ENCODE measurements at regions not wholly inside any gene's neighbourhood (a gene's known extent, or its start where the extent isn't known, plus 50 kb on each side); places are given as distances from the start of the nearest gene placed in this dataset.
A peak's percentile ranks its signal among the peaks of the same experiment; 100 is the strongest.

DNA sequence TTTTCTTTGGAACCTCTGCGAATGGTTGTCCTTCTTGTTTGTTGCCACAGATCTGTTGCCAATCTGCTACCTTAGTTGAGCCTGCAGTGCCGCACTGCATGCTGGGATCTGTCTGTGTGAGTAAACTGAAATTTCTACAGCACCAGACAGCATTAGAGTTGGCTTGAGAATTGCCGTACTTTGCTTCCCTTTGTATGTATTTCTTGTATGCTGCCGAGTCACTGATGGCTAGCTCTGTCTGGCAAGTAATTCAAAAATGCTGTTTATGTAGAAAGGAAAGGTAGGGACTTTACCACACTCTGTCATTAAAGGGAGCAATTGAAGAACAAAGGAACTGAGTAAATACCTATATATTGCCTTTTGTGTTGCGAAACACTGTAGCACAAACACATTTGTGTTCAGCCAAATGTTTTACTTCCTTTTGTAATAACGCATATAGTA lies 857.4 kb downstream of the USP25 start:
- Histone ChIP-seq H2BK5ac (ENCODE audit: low read depth, low read length, poor library complexity) (no peak overlapping the region), H2AK5ac (ENCODE audit: low read length) (no peak overlapping the region), H2AFZ (ENCODE audit: insufficient read depth, low read length, poor library complexity) (peak overlapping the region; percentile 35), H3K9ac (ENCODE audit: low read length) (no peak overlapping the region), H4K12ac (ENCODE audit: low read depth, low read length) (no peak overlapping the region), H3K18ac (ENCODE audit: low read length) (no peak overlapping the region), H3K4me3 (ENCODE audit: low read depth, low read length) (no peak overlapping the region), H4K8ac (ENCODE audit: low read depth, low read length) (peak overlapping the region; percentile 53), H3K79me2 (ENCODE audit: control insufficient read depth, insufficient read depth, low read length, poor library complexity) (no peaks in the 10 kb centered on the region), H2BK120ac (ENCODE audit: insufficient read depth, low read length, poor library complexity) (no peak overlapping the region), H2BK12ac (ENCODE audit: low read length) (no peak overlapping the region), H3K14ac (ENCODE audit: low read length) (no peak overlapping the region), H4K91ac (ENCODE audit: low read depth, low read length) (no peak overlapping the region), H3K9me3 (ENCODE audit: insufficient read depth, low read depth, low read length) (no peaks in the 10 kb centered on the region), H3K27ac (ENCODE audit: low read depth, low read length) (peak overlapping the region; percentile 6), H3K79me1 (ENCODE audit: low read length) (no peaks in the 10 kb centered on the region), H3K4ac (ENCODE audit: low read depth, low read length) (no peak overlapping the region), H3K4me2 (ENCODE audit: low read length) (no peak overlapping the region), H3K23ac (ENCODE audit: low read length) (no peak overlapping the region), H3K4me1 (ENCODE audit: control insufficient read depth in 1 of 2, insufficient read depth in 2 of 2, low read length in 2 of 2) (peaks cover 4 to 5% of the 10 kb centered on the region in 2 experiments), H3K27me3 (ENCODE audit: insufficient read depth, low read length) (no peaks in the 10 kb centered on the region), H3K36me3 (ENCODE audit: control insufficient read depth in 1 of 2, insufficient read depth in 2 of 2, low read length in 2 of 2) (no peaks in the 10 kb centered on the region)
- peak in 1 of 2 donors; percentile 32 for DNase-seq
- WGBS (ENCODE audit: extremely low coverage, insufficient coverage, insufficient read length) = no CpG with 5 or more reads among the region's 6 CpGs

DNA sequence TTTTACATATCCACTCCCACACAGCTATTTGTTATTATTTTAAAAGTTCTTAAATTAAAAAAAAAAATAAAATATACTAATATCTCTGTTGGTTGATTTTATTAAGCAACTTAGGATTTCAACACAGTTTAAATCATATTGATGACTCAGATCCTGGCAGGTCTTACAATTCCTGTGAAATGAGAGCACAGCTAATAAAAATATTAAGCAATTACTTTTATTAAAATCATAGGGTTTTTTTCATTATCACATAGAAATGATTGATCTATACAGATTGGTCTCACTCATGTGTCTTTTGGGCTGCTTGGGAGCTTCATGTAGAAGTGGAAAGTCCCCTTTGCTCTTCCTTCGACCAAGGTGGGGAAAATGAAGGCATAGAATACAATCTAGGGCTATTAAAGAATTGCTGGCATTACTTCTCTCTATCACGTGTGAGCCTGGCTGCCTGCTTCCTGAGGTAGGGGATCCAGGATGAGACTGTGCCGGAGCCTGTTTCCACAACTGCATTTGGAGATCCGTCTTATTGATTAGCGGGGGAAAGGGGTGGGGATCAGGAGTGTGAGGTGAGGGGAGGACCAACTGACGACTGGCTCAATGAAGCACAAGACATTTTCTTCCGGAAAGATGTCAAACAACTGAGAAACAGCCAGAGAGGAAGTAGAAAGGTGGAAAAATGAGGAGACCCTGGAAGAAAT lies 858.0 kb downstream of the USP25 start:
- Histone ChIP-seq H3K14ac (ENCODE audit: low read length) (no peak overlapping the region), H3K27me3 (ENCODE audit: insufficient read depth, low read length) (no peaks in the 10 kb centered on the region), H3K4me1 (ENCODE audit: control insufficient read depth in 1 of 2, insufficient read depth in 2 of 2, low read length in 2 of 2) (peaks cover 4 to 5% of the 10 kb centered on the region in 2 experiments), H3K9ac (ENCODE audit: low read length) (no peak overlapping the region), H2BK120ac (ENCODE audit: insufficient read depth, low read length, poor library complexity) (no peak overlapping the region), H3K4me2 (ENCODE audit: low read length) (peak overlapping the region; percentile 62), H3K4me3 (ENCODE audit: low read depth, low read length) (no peak overlapping the region), H2AK5ac (ENCODE audit: low read length) (no peak overlapping the region), H3K4ac (ENCODE audit: low read depth, low read length) (no peak overlapping the region), H2BK5ac (ENCODE audit: low read depth, low read length, poor library complexity) (no peak overlapping the region), H3K79me2 (ENCODE audit: control insufficient read depth, insufficient read depth, low read length, poor library complexity) (no peaks in the 10 kb centered on the region), H4K91ac (ENCODE audit: low read depth, low read length) (no peak overlapping the region), H2BK12ac (ENCODE audit: low read length) (no peak overlapping the region), H3K27ac (ENCODE audit: low read depth, low read length) (no peak overlapping the region), H4K8ac (ENCODE audit: low read depth, low read length) (no peak overlapping the region), H3K18ac (ENCODE audit: low read length) (no peak overlapping the region), H3K23ac (ENCODE audit: low read length) (no peak overlapping the region), H2AFZ (ENCODE audit: insufficient read depth, low read length, poor library complexity) (no peak overlapping the region), H4K12ac (ENCODE audit: low read depth, low read length) (no peak overlapping the region), H3K36me3 (ENCODE audit: control insufficient read depth in 1 of 2, insufficient read depth in 2 of 2, low read length in 2 of 2) (no peaks in the 10 kb centered on the region), H3K9me3 (ENCODE audit: insufficient read depth, low read depth, low read length) (no peaks in the 10 kb centered on the region), H3K79me1 (ENCODE audit: low read length) (no peaks in the 10 kb centered on the region)
- peak in 1 of 2 donors; percentile 25 for DNase-seq
- WGBS (ENCODE audit: extremely low coverage, insufficient coverage, insufficient read length) = no CpG with 5 or more reads among the region's 7 CpGs

DNA sequence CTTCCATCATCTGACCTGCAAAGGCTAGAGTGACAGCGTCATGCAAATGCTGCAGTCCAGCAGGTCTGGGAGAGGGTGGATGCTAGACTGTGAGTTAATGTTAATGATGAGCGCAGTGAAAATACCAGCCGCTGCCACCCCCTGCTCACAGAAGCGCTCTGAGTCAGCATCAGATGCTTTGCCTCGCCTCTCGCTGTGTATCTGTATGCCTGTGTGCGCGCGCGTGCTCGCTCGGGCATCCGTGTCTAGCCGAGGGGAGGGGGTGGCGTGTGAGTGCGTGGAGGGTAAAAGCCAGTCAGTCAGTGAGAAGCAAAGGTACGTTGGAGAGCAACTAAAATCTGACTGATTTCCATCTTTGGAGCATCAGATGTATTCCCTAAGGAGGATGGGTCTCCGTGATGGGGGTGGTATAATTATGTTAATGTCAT lies 858.7 kb downstream of the USP25 start:
- Histone ChIP-seq H3K4ac (ENCODE audit: low read depth, low read length) (no peak overlapping the region), H3K9ac (ENCODE audit: low read length) (no peak overlapping the region), H3K18ac (ENCODE audit: low read length) (no peak overlapping the region), H2BK120ac (ENCODE audit: insufficient read depth, low read length, poor library complexity) (no peak overlapping the region), H3K14ac (ENCODE audit: low read length) (no peak overlapping the region), H3K4me3 (ENCODE audit: low read depth, low read length) (no peak overlapping the region), H3K36me3 (ENCODE audit: control insufficient read depth in 1 of 2, insufficient read depth in 2 of 2, low read length in 2 of 2) (no peaks in the 10 kb centered on the region), H4K91ac (ENCODE audit: low read depth, low read length) (no peak overlapping the region), H3K4me1 (ENCODE audit: control insufficient read depth in 1 of 2, insufficient read depth in 2 of 2, low read length in 2 of 2) (peaks cover 4 to 5% of the 10 kb centered on the region in 2 experiments), H3K4me2 (ENCODE audit: low read length) (peak overlapping the region; percentile 62), H2AFZ (ENCODE audit: insufficient read depth, low read length, poor library complexity) (no peak overlapping the region), H3K27me3 (ENCODE audit: insufficient read depth, low read length) (no peaks in the 10 kb centered on the region), H3K23ac (ENCODE audit: low read length) (no peak overlapping the region), H3K9me3 (ENCODE audit: insufficient read depth, low read depth, low read length) (no peaks in the 10 kb centered on the region), H4K12ac (ENCODE audit: low read depth, low read length) (no peak overlapping the region), H2AK5ac (ENCODE audit: low read length) (no peak overlapping the region), H4K8ac (ENCODE audit: low read depth, low read length) (no peak overlapping the region), H3K79me1 (ENCODE audit: low read length) (no peaks in the 10 kb centered on the region), H3K79me2 (ENCODE audit: control insufficient read depth, insufficient read depth, low read length, poor library complexity) (no peaks in the 10 kb centered on the region), H2BK5ac (ENCODE audit: low read depth, low read length, poor library complexity) (no peak overlapping the region), H2BK12ac (ENCODE audit: low read length) (no peak overlapping the region), H3K27ac (ENCODE audit: low read depth, low read length) (peak overlapping the region; percentile 4)
- DNase-seq = peak; percentile 27 to 32
- no CpG with 5 or more reads among the region's 18 CpGs for WGBS (ENCODE audit: extremely low coverage, insufficient coverage, insufficient read length)

DNA sequence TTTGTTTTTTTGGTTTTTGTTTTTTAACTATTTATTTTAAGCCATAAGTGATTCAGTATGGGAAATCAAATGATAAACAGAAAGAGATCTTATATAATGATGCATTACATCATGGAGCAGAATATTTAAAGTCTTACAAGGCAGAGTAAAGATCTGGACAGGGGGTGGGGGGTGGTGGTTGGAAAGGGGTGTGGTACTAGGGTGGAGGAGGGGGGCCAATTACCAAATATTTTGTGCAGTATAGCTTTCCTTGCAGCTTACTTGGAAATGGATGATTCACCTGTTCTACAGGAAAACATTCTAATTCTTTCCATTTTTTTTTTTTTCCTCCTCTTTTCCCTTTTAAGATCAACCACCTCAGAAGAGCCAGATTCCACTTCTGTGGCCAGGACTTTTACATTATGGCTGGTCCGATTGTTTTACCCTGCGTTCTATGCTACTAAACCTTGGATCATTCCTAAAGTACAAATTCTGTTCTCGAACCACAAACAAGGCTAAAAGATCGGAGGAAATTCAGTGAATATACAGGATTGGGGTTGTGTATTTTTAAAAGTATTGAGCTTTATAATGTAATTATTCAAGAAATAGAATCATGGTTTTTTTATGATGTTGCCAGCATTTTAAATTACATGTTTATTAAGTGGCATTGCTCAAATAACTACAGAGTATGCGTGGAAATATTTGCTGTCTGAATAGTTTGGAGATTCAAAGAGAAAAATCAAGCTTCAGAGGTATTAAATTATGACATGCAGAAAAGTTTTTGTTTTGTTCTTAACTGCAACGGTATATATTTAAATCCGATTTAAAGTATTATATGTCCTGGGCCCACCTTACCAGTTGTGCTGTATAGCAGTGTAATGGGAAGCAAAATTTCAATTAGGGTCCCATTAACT lies 859.5 kb downstream of the USP25 start:
- peaks cover 4 to 5% of the 10 kb centered on the region in 2 experiments for H3K4me1 ChIP-seq (ENCODE audit: control insufficient read depth in 1 of 2, insufficient read depth in 2 of 2, low read length in 2 of 2)
- H3K23ac ChIP-seq (ENCODE audit: low read length) = no peak overlapping the region
- no peaks in the 10 kb centered on the region for H3K9me3 ChIP-seq (ENCODE audit: insufficient read depth, low read depth, low read length)
- no peak overlapping the region for H4K91ac ChIP-seq (ENCODE audit: low read depth, low read length)
- H2BK5ac ChIP-seq (ENCODE audit: low read depth, low read length, poor library complexity) = no peak overlapping the region
- no CpG with 5 or more reads among the region's 7 CpGs for WGBS (ENCODE audit: extremely low coverage, insufficient coverage, insufficient read length)
- no peak overlapping the region for H2AK5ac ChIP-seq (ENCODE audit: low read length)
- H3K14ac ChIP-seq (ENCODE audit: low read length) = no peak overlapping the region
- H4K12ac ChIP-seq (ENCODE audit: low read depth, low read length) = no peak overlapping the region
- no peak overlapping the region for H2AFZ ChIP-seq (ENCODE audit: insufficient read depth, low read length, poor library complexity)
- H3K27ac ChIP-seq (ENCODE audit: low read depth, low read length) = no peak overlapping the region
- no peaks in the 10 kb centered on the region for H3K36me3 ChIP-seq (ENCODE audit: control insufficient read depth in 1 of 2, insufficient read depth in 2 of 2, low read length in 2 of 2)
- H3K79me1 ChIP-seq (ENCODE audit: low read length) = no peaks in the 10 kb centered on the region
- DNase-seq = no peak
- no peak overlapping the region for H2BK120ac ChIP-seq (ENCODE audit: insufficient read depth, low read length, poor library complexity)
- no peak overlapping the region for H3K4ac ChIP-seq (ENCODE audit: low read depth, low read length)
- no peak overlapping the region for H2BK12ac ChIP-seq (ENCODE audit: low read length)
- no peaks in the 10 kb centered on the region for H3K79me2 ChIP-seq (ENCODE audit: control insufficient read depth, insufficient read depth, low read length, poor library complexity)
- no peak overlapping the region for H3K18ac ChIP-seq (ENCODE audit: low read length)
- no peak overlapping the region for H4K8ac ChIP-seq (ENCODE audit: low read depth, low read length)
- no peaks in the 10 kb centered on the region for H3K27me3 ChIP-seq (ENCODE audit: insufficient read depth, low read length)
- H3K4me2 ChIP-seq (ENCODE audit: low read length) = no peak overlapping the region
- H3K9ac ChIP-seq (ENCODE audit: low read length) = no peak overlapping the region
- no peak overlapping the region for H3K4me3 ChIP-seq (ENCODE audit: low read depth, low read length)
